Skin epidermis (tissue), 12 donors: ENCODE measurements at regions not wholly inside any gene's neighbourhood (a gene's known extent, or its start where the extent isn't known, plus 50 kb on each side); places are given as distances from the start of the nearest gene placed in this dataset.

Experiments used
- H3K27ac ChIP-seq, 21 experiments: fragments of 200-600 bp; sonication (generic) in 11 of 21; one replicate each; pipeline ENCODE4 v1.5.0; 2020; ENCODE audit warnings: mild to moderate bottlenecking in 3 of 21, inconsistent platforms in 2 of 21, moderate library complexity in 2 of 21
- H3K4me3 ChIP-seq, 7 experiments: fragments of 200-600 bp; sonication (generic) in 2 of 7; one replicate each; pipeline ENCODE4 v1.5.0; 2020; ENCODE audit warnings: inconsistent platforms in 2 of 7, mild to moderate bottlenecking in 2 of 7, moderate library complexity in 1 of 7

GRCh38 chr7:46957195-46957594, 624.7 kb downstream of the TNS3 start:
- no peak overlapping the region for H3K4me3 ChIP-seq
- H3K27ac ChIP-seq: peak overlapping the region in 1 of 21 experiments; percentile 42

DNA sequence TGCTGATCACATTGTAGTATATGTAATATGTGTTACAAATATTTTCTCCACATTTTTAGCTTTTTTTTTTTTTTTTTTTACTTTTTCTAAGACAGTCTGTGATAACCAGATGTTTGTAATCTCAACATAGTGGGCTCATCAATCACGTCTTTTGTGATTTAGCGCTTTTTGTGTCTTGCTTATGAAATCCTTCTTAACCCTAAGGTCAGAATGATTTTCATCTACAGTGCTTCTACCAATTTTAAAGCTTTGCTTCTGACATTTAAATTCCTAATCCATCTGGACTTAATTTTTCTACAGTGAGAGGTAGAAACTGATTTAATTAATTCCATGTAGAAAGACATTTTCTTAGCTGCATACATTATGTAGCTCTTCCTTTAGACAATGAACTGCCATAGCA, 626.4 kb downstream of the TNS3 start:
- no peak overlapping the region for H3K4me3 ChIP-seq
- H3K27ac ChIP-seq: no peak overlapping the region

DNA sequence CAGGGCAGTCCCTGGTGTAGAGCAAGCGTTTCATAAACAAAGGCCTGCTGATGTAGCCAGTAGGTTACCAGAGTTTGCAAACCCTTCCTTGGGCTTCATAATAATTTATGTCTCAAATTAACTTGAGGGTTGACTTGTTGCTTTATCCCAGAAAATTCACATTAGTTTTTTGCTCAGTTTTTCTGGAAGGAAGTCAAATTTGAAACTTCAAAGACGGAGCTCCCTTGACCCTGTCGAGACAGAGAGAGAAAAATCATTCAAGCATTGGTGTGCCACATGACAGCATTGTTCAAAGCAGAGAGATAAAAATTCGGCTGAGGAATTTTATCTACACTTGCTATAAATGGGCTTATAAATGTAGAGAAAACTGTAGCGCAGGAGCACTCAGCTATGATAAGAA, 627.7 kb downstream of the TNS3 start:
- no peak overlapping the region for H3K27ac ChIP-seq
- H3K4me3 ChIP-seq: no peak overlapping the region

GRCh38 chr7:46953008-46953407, 628.9 kb downstream of the TNS3 start:
- no peak overlapping the region for H3K27ac ChIP-seq
- H3K4me3 ChIP-seq: no peak overlapping the region

DNA sequence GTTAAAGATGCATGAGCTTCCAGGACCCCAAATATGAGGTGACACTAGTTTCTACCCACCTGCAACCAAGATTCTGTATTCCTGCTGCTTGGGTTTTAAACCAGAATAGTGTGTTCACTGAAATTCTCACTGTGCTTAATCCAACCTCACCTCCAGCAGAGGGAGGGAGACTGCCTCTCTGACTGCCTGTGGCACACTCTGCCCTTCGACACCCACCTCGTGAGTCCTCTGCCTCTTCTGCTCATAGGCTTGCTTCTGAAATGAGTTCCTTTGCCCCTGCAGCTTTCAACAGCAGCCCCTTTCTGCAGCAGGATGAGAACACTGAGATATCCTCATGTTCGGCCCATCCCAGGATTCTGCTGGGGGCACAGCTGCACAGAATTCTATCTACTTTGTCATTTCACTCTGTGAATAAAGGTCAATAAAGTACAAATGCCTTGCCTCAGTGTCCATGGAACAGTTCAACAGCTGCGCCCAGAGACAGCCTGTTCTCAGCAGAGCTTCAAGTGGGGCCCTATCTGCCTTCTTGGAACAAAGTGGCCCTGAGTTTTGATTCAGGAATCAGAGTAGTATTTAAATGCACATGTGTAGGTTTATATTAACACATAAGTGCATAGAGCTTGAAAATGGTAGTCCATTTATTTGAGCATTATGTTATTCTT, 632.5 kb downstream of the TNS3 start:
- H3K4me3 ChIP-seq: no peak overlapping the region
- no peak overlapping the region for H3K27ac ChIP-seq

DNA sequence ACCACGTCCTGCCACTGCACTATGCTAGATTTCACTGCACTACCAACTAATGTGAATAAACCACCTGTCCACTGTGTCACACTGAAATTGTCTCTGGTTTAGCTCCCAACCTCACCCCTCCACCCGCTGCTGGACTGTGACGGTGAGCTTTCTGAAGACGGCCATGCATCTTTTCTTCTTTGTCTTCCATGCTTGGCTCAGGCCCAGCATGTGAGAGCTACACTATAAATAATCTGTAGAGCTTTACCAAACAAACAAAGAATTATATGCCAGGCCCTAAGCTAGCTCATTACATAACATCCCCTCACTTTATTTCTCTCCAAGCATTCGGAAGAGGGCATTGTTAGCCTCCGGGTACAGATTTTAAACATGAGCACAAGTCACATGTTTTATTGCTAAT, 633.2 kb downstream of the TNS3 start:
- H3K27ac ChIP-seq: no peak overlapping the region
- no peak overlapping the region for H3K4me3 ChIP-seq

DNA sequence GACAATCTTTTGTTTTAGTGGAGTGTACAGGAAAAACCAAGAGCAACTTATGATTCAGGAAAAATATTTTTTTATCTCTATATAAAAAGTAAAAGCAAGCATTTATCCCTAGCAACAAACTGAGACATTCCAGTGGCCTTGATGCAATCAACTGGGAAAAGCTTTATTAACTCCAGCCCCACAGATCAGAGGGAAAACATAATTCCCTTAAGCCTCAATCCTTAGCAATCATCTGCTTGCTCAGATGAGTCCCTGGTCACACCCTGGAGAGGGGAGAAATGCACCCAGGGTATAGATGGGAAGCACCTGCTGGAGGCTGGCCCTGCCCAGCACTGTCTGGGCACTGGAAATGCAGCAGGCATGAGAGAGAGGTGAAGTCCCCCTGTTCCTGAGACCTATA, 636.6 kb downstream of the TNS3 start:
- Histone ChIP-seq H3K4me3 (no peak overlapping the region), H3K27ac (no peak overlapping the region)

DNA sequence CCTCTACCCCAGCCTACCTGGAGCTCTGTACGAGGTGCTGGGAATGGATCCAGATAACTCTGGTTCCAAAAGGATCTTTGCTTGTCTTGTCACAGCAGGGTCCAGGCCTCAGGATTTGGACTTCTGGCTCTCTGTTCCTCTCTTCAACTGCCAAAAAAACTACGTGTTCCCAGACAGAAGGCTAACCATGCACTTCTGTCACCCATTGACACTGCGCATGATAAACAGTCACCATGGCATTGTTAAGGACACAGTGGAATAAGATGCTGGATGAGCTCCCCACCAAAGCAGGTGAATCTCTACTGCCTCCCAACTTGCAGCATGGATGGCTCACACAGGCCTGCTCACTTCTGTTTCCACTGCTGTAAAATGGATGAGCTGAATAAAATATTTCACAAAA, 637.9 kb downstream of the TNS3 start:
- Histone ChIP-seq H3K4me3 (no peak overlapping the region), H3K27ac (no peak overlapping the region)

DNA sequence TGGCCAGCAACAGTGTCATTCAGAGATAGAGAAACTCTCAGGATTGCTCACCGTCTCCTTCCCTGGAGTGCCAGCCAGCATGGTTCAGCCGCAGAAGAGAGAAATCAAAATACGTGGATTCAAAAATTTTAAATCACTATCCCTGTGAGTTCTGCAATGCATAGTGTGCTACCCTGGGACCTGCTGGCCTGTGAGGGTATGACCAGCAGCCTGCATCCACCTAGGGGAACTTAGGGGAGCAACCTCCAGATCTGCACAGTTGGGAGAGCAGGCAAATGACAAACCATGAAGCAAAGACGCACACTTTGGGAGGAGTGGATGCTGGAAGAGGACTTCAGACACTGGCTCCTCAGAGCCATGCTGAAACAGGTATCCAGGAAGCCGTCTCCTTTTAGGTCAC, 639.3 kb downstream of the TNS3 start:
- Histone ChIP-seq H3K27ac (no peak overlapping the region), H3K4me3 (no peak overlapping the region)

GRCh38 chr7:46940178-46940577, 641.7 kb downstream of the TNS3 start:
- Histone ChIP-seq H3K4me3 (no peak overlapping the region), H3K27ac (no peak overlapping the region)

- no peak overlapping the region for H3K4me3 ChIP-seq
- no peak overlapping the region for H3K27ac ChIP-seq
These were observed 642.4 kb downstream of the TNS3 start for GRCh38 chr7:46939558-46939957.

DNA sequence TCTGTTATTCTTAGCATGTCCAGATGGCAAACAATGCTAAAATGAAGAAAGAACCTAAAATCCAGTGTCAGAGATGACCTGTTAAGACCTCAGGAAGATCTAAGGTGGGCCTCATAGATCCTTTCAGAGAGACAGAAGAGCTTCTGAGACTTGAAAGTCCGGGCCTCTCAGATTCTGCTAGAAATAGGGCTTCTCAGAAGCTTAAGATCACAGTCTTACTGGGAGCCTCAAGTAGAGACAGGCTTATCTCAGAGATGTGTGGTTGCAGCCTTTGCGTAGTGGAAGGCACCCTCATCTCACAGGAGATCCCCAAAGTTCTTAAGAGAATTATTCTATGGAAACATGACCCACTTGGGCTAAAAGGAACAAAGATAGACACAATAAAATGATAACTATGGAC, 642.8 kb downstream of the TNS3 start:
- H3K27ac ChIP-seq: no peak overlapping the region

GRCh38 chr7:46937826-46938225, 644.1 kb downstream of the TNS3 start:
- no peak overlapping the region for H3K27ac ChIP-seq

More for the DNA sequence above, 642.8 kb downstream of the TNS3 start:
- H3K4me3 ChIP-seq: no peak overlapping the region

DNA sequence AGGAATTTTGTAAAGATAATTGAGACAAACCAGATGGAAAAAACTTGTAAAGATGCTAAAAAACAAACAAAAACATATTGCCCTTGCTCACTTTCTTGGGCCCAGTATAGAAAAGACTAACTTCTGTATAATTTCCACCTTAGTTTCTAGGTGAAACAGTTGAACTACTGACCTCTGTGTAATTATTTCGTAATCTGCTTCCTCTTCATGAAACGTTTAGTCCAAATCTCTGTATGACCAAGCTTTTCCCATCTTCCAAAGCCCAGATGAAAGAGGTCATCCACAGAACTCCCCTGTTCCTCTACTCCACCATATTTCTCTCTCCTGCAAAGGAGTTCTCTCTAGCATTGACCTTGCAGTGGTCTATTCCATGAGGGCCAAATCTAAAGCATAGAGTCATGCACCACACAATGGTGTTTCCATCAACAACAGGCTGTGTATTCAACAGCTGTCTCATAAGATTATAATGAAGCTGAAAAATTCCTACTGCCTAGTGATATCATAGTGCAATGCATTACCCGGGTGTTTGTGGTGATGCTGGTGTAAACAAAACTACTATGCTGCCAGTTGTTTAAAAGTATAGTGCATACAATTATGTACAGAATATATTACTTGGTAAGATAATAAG, 647.6 kb downstream of the TNS3 start:
- H3K27ac ChIP-seq: peak overlapping the region in 1 of 21 experiments; percentile 41

More at GRCh38 chr7:46937826-46938225, 644.1 kb downstream of the TNS3 start:
- H3K4me3 ChIP-seq: no peak overlapping the region

DNA sequence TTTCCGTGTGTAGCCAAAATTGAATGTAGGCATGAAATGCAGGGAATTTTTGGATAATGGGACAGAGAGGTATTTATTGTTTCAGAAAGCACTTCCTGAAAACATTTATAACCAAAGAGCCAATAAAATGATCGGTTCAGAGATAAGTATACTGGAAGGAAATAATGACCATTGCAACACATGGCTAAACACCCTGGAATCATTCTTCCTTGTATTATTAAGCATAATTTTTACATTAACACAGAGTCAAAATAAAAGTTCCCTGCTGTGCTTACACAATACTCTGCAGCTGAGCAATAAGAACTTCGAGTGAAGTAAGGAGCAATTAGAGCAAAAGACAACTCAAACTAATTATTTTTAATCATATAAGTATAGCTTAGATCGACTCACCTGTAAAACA, 648.3 kb downstream of the TNS3 start:
- Histone ChIP-seq H3K27ac (peak overlapping the region in 5 of 21 experiments; percentile 36 to 69 (median 60)), H3K4me3 (no peak overlapping the region)

More for the DNA sequence above, 647.6 kb downstream of the TNS3 start:
- H3K4me3 ChIP-seq: no peak overlapping the region

DNA sequence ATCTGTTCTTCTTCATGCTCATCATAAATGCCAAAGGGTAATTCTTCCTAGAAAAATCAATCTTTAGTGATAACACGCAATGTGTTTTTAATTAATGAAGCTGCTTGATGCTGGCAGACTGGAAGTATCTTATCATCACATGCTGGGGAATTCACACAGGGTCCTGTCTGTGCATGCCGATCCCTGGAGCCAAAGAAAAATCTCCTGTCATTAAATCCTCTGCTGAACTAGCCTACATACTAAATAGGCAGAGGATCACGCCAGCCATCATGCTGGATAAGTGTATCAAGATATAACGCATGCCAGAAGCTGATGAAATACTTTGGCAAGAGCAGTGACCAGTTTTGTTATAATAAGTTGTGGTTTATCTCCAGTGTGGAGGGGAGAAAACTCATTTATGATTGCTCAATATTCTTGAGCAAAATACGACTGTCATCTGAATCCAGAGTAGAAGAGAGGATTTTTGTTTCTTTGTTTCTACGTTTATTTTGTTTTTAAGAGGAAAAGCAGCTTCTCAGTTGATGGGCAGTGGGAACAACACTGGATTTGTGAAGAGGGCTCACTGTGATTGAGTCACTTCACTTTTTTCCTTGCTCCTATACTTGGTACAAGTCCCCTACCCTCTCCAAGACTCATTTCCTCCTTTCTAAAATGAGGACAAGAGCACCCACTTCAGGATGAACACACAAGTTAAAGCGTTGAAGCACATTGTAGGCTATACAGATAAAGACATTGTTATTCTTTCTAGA, 649.1 kb downstream of the TNS3 start:
- H3K4me3 ChIP-seq: no peak overlapping the region
- peak overlapping the region in 9 of 21 experiments; percentile 9 to 69 (median 47) for H3K27ac ChIP-seq

GRCh38 chr7:46932306-46932675, 649.6 kb downstream of the TNS3 start:
- Histone ChIP-seq H3K27ac (peak overlapping the region in 4 of 21 experiments; percentile 7 to 60 (median 14)), H3K4me3 (no peak overlapping the region)

- no peak overlapping the region for H3K4me3 ChIP-seq
- H3K27ac ChIP-seq: peak overlapping the region in 2 of 21 experiments; percentile 8 to 26
These were observed 651.5 kb downstream of the TNS3 start for GRCh38 chr7:46930366-46930765.

DNA sequence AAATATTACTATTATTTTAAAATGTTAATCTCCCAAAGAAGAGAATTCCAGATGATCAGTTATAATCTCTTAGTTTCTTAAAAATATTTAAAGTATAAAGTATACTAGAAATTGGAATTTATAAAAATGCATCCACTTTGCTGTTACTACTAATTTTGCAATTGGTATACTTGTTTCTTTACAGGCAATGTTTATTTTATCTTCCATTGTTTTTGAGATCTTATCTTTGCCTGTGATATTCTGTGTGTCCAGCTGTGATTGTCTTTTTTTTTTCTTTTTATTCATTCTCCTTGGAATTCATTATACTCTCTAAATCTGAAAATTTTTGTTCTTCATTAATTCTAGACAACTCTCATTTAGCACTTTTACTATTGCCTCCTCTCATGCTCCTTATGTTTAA, 652.6 kb downstream of the TNS3 start:
- no peak overlapping the region for H3K27ac ChIP-seq
- H3K4me3 ChIP-seq: no peak overlapping the region

DNA sequence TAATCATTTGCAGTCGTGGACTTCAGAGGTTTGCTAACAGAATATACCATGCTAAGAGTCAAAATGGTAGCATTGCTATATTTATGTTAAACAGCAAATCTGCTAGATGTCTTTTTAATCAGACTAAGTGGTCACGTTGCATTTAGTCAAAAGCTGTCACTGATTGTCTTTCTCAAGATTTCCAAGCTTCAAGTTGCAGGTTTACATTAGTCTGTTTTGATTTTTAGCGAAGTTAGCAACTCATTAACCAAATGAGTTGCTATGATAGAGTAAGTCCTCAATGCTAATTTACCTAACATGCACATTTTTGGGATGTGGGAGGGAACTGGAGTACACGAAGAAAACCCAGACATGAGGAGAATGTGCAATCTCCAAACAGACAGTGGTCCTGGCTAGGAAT, 653.2 kb downstream of the TNS3 start:
- Histone ChIP-seq H3K27ac (no peak overlapping the region), H3K4me3 (no peak overlapping the region)
